H9 (cell line): ENCODE measurements at regions not wholly inside any gene's neighbourhood (a gene's known extent, or its start where the extent isn't known, plus 50 kb on each side); places are given as distances from the start of the nearest gene placed in this dataset.

Experiments used
- DNase-seq: peaks from one replicate; pipeline ENCODE4 v3.0.0-alpha.2; 2017
- H2AFZ ChIP-seq: one replicate; pipeline ENCODE4 v1.6.1; 2013; ENCODE audit warnings: mild to moderate bottlenecking, low read length, control low read depth, moderate library complexity
- H2AK5ac ChIP-seq: 2 replicates; pipeline ENCODE4 v1.6.1; 2013; ENCODE audit warnings: low read length, control low read depth, mixed read lengths; ENCODE audit not compliant: insufficient read length
- H2BK120ac ChIP-seq: one replicate; pipeline ENCODE4 v1.6.1; 2013; ENCODE audit warnings: low read depth, mild to moderate bottlenecking, low read length, control low read depth, inconsistent platforms; ENCODE audit not compliant: poor library complexity, severe bottlenecking
- H2BK12ac ChIP-seq: 2 replicates; pipeline ENCODE4 v1.6.1; 2013; ENCODE audit warnings: low read length, control low read depth, mixed read lengths, low read depth; ENCODE audit not compliant: insufficient read length
- H2BK15ac ChIP-seq: 2 replicates; pipeline ENCODE4 v1.6.1; 2013; ENCODE audit warnings: low read depth, low read length, control low read depth
- H2BK20ac ChIP-seq: one replicate; pipeline ENCODE4 v1.6.1; 2013; ENCODE audit warnings: low read depth, mild to moderate bottlenecking, low read length, control low read depth, inconsistent platforms; ENCODE audit not compliant: poor library complexity, severe bottlenecking
- H2BK5ac ChIP-seq: 2 replicates; pipeline ENCODE4 v1.6.1; 2013; ENCODE audit warnings: low read length, control low read depth, mixed read lengths; ENCODE audit not compliant: insufficient read length
- H3K14ac ChIP-seq: 2 replicates; pipeline ENCODE4 v1.6.1; 2013; ENCODE audit warnings: low read length, control low read depth; ENCODE audit not compliant: insufficient read depth
- H3K18ac ChIP-seq: 2 replicates; pipeline ENCODE4 v1.6.1; 2013; ENCODE audit warnings: low read depth, mild to moderate bottlenecking, mixed read lengths, low read length, control low read depth; ENCODE audit not compliant: insufficient read length
- H3K23ac ChIP-seq: 2 replicates; pipeline ENCODE4 v1.6.1; 2013; ENCODE audit warnings: low read length, control low read depth, mixed read lengths, low read depth; ENCODE audit not compliant: insufficient read length
- H3K23me2 ChIP-seq: 2 replicates; pipeline ENCODE4 v1.6.1; 2013; ENCODE audit warnings: low read depth, mild to moderate bottlenecking, mixed read lengths, low read length, control low read depth; ENCODE audit not compliant: insufficient read length, poor library complexity, severe bottlenecking
- H3K27ac ChIP-seq: 2 replicates; pipeline ENCODE4 v1.5.1; 2013; ENCODE audit warnings: low read length, control low read depth, mixed read lengths, low read depth; ENCODE audit not compliant: insufficient read length
- H3K27me3 ChIP-seq: 2 replicates; pipeline ENCODE4 v1.6.1; 2013; ENCODE audit warnings: low read length, control low read depth, inconsistent platforms; ENCODE audit not compliant: insufficient read depth
- H3K4ac ChIP-seq: 2 replicates; pipeline ENCODE4 v1.6.1; 2013; ENCODE audit warnings: low read depth, mild to moderate bottlenecking, control low read depth, inconsistent platforms, low read length, moderate library complexity
- H3K4me1 ChIP-seq: 2 replicates; pipeline ENCODE4 v1.6.1; 2013; ENCODE audit warnings: low read length, control low read depth, inconsistent platforms; ENCODE audit not compliant: insufficient read depth
- H3K4me2 ChIP-seq: 2 replicates; pipeline ENCODE4 v1.6.1; 2013; ENCODE audit warnings: low read length, control low read depth, mixed read lengths; ENCODE audit not compliant: insufficient read length, insufficient read depth
- H3K56ac ChIP-seq: 2 replicates; pipeline ENCODE4 v1.6.1; 2013; ENCODE audit warnings: low read depth, mild to moderate bottlenecking, mixed read lengths, low read length, control low read depth; ENCODE audit not compliant: insufficient read length
- H3K79me1 ChIP-seq: 2 replicates; pipeline ENCODE4 v1.6.1; 2013; ENCODE audit warnings: low read depth, mild to moderate bottlenecking, moderate library complexity, low read length, control low read depth, inconsistent platforms; ENCODE audit not compliant: insufficient read depth, poor library complexity, severe bottlenecking
- H3K79me2 ChIP-seq: 2 replicates; pipeline ENCODE4 v1.6.1; 2013; ENCODE audit warnings: low read length, control low read depth, inconsistent platforms; ENCODE audit not compliant: insufficient read depth
- H3K9ac ChIP-seq: 2 replicates; pipeline ENCODE4 v1.6.1; 2013; ENCODE audit warnings: low read length, control low read depth, mixed read lengths; ENCODE audit not compliant: insufficient read length; ENCODE audit errors: extremely low read depth
- H3K9me3 ChIP-seq: one replicate; pipeline ENCODE4 v1.6.1; 2013; ENCODE audit warnings: low read depth, low read length, inconsistent platforms; ENCODE audit not compliant: control insufficient read depth
- H3T11ph ChIP-seq: one replicate; pipeline ENCODE4 v1.6.1; 2013; ENCODE audit warnings: mild to moderate bottlenecking, low read length, control low read depth, inconsistent platforms
- H4K20me1 ChIP-seq: one replicate; pipeline ENCODE4 v1.6.1; 2013; ENCODE audit not compliant: control insufficient read depth, insufficient read length, insufficient read depth
- H4K5ac ChIP-seq: 2 replicates; pipeline ENCODE4 v1.6.1; 2013; ENCODE audit warnings: low read depth, mild to moderate bottlenecking, mixed read lengths, low read length, control low read depth; ENCODE audit not compliant: insufficient read length
- H4K8ac ChIP-seq: replicated peaks from 2 replicates; pipeline ENCODE4 v1.6.1; 2013; ENCODE audit warnings: low read length, control low read depth, mixed read lengths, low read depth; ENCODE audit not compliant: insufficient read length
- H4K91ac ChIP-seq: 2 replicates; pipeline ENCODE4 v1.6.1; 2013; ENCODE audit warnings: low read depth, mild to moderate bottlenecking, moderate library complexity, mixed read lengths, low read length, control low read depth; ENCODE audit not compliant: insufficient read length
- H3K27ac Mint-ChIP-seq, 3 experiments: 2 replicates in 2 of 3; 3 replicates in 1 of 3; pipeline ENCODE4 v1.8.0; 2020 to 2021; ENCODE audit warnings: mixed read lengths in 3 of 3, mild to moderate bottlenecking in 1 of 3, moderate library complexity in 1 of 3
- H3K27me3 Mint-ChIP-seq: 2 replicates; pipeline ENCODE4 v1.8.0; 2021; ENCODE audit warnings: low read depth, mild to moderate bottlenecking, moderate library complexity, mixed read lengths
- H3K36me3 Mint-ChIP-seq, 3 experiments: 2 replicates in 2 of 3; 3 replicates in 1 of 3; pipeline ENCODE4 v1.8.0; 2020 to 2021; ENCODE audit warnings: low read depth in 3 of 3, mixed read lengths in 3 of 3; ENCODE audit not compliant: insufficient read depth in 1 of 3
- H3K4me1 Mint-ChIP-seq, 2 experiments: 2 replicates each; pipeline ENCODE4 v1.8.0; 2020; ENCODE audit warnings: mixed read lengths in 2 of 2
- H3K4me3 Mint-ChIP-seq, 2 experiments: 2 replicates in 1 of 2; 3 replicates in 1 of 2; pipeline ENCODE4 v1.8.0; 2020 to 2021; ENCODE audit warnings: mild to moderate bottlenecking in 2 of 2, mixed read lengths in 2 of 2, moderate library complexity in 1 of 2
- H3K9me3 Mint-ChIP-seq, 2 experiments: 2 replicates in 1 of 2; 3 replicates in 1 of 2; pipeline ENCODE4 v1.8.0; 2020; ENCODE audit warnings: mild to moderate bottlenecking in 2 of 2, mixed read lengths in 2 of 2, moderate library complexity in 1 of 2
- CTCF ChIP-seq: fragments of 200-600 bp; sonication (generic); conservative IDR thresholded peaks from 3 replicates; pipeline ENCODE4 v1.8.0; 2021; ENCODE audit warnings: antibody characterized with exemption, mild to moderate bottlenecking
- WGBS: extraction: QIAGEN DNeasy Blood & Tissue Kit; methylation state at CpG from one replicate; pipeline ENCODE4 v1.1.7; 2013; ENCODE audit warnings: missing lambda C conversion rate, low lambda C conversion rate, mixed read lengths; ENCODE audit not compliant: insufficient read length; ENCODE audit errors: extremely low coverage; 5-methylcytosine and 5-hydroxymethylcytosine counted together

DNA sequence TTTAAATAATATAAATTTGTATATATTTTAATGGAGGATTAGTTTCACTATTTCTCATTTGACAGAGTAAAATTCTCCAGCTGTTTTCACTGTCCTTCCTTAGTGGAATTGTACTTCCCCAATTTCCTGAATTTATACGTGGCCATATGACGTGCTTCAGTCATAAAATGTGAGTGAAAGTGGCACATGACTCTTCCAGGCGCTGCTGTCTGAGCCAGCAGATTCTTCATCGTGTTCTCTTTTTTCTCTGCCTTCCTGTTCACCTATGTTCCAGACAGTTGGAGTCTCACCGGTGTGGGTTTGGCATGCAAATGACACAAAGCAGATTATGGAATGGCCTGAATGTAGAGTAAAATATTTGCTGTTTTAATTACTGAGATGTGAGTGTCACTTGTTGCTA, 684.1 kb downstream of the SEMA5A start:
- H3K4me1 Mint-ChIP-seq = 0 out of 4 replicates have a peak, but pooled peaks cover 0 to 2% of the 10 kb centered on the region in 2 experiments
- no peak overlapping the region for H2BK20ac ChIP-seq
- no peak overlapping the region for H4K91ac ChIP-seq
- H3K23ac ChIP-seq = no peak overlapping the region
- no peaks in the 10 kb centered on the region for H3K36me3 Mint-ChIP-seq
- no peak overlapping the region for H2BK15ac ChIP-seq
- no peak for TF ChIP-seq CTCF
- no peaks in the 10 kb centered on the region for H3K9me3 Mint-ChIP-seq
- no peak overlapping the region for H2AK5ac ChIP-seq
- no peak overlapping the region for H3K9ac ChIP-seq
- no peak overlapping the region for H3K56ac ChIP-seq
- H3K14ac ChIP-seq = no peak overlapping the region
- no peaks in the 10 kb centered on the region for H3K4me1 ChIP-seq
- DNase-seq = no peak
- no peak overlapping the region for H3K27ac Mint-ChIP-seq
- H2BK120ac ChIP-seq = no peak overlapping the region
- no peak overlapping the region for H2BK12ac ChIP-seq
- WGBS = no CpG with 5 or more reads among the region's 5 CpGs
- H3K4ac ChIP-seq = no peak overlapping the region
- no peak overlapping the region for H2AFZ ChIP-seq
- H3K27me3 ChIP-seq = no peaks in the 10 kb centered on the region
- H4K8ac ChIP-seq = no peak overlapping the region
- H3K79me1 ChIP-seq = no peaks in the 10 kb centered on the region
- H3K27me3 Mint-ChIP-seq = peaks cover 3% of the 10 kb centered on the region
- H3K27ac ChIP-seq = no peak overlapping the region
- H2BK5ac ChIP-seq = no peak overlapping the region
- no peaks in the 10 kb centered on the region for H3K9me3 ChIP-seq
- H3K18ac ChIP-seq = no peak overlapping the region
- H4K20me1 ChIP-seq = no peaks in the 10 kb centered on the region
- H3K4me2 ChIP-seq = no peak overlapping the region
- no peak overlapping the region for H3T11ph ChIP-seq
- H3K79me2 ChIP-seq = no peaks in the 10 kb centered on the region
- no peak overlapping the region for H3K4me3 Mint-ChIP-seq
- no peaks in the 10 kb centered on the region for H3K23me2 ChIP-seq
- no peak overlapping the region for H4K5ac ChIP-seq
